Prostate gland (tissue), 2 donors: ENCODE measurements at regions not wholly inside any gene's neighbourhood (a gene's known extent, or its start where the extent isn't known, plus 50 kb on each side); places are given as distances from the start of the nearest gene placed in this dataset.

Source experiments
- DNase-seq: peaks from one replicate; pipeline ENCODE4 v3.0.0-alpha.2; 2019; ENCODE audit warnings: low spot score
- H3K27ac ChIP-seq, 2 donors: fragments of 200-600 bp; sonication (generic); 2 replicates each; pipeline ENCODE4 v1.5.1; 2017 to 2019
- H3K27me3 ChIP-seq: fragments of 200-600 bp; sonication (generic); replicated peaks from 2 replicates; pipeline ENCODE4 v1.5.1; 2019; ENCODE audit not compliant: insufficient read depth
- H3K36me3 ChIP-seq, 2 donors: fragments of 200-600 bp; sonication (generic); 1 replicate in 1 of 2; 2 replicates in 1 of 2; pipeline versions ENCODE4 v1.5.1 to v1.8.1; 2017 to 2019
- H3K4me1 ChIP-seq: fragments of 200-600 bp; sonication (generic); replicated peaks from 2 replicates; pipeline ENCODE4 v1.5.1; 2019
- H3K4me3 ChIP-seq, 2 donors: fragments of 200-600 bp; sonication (generic); 2 replicates each; pipeline ENCODE4 v1.5.1; 2017 to 2019
- H3K9me3 ChIP-seq: fragments of 200-600 bp; sonication (generic); 2 replicates; pipeline ENCODE4 v1.5.1; 2017
- POLR2A ChIP-seq: fragments of 450-650 bp; IDR thresholded peaks from one replicate; pipeline ENCODE4 v1.6.1; 2016; ENCODE audit warnings: antibody characterized with exemption, mild to moderate bottlenecking
- POLR2AphosphoS5 ChIP-seq: sonication (generic); formaldehyde crosslinking; IDR thresholded peaks from one replicate; pipeline ENCODE4 v1.6.1; 2017; ENCODE audit warnings: antibody characterized with exemption
- WGBS: methylation state at CpG from one replicate; pipeline ENCODE4 v1.1.5; 2018; 5-methylcytosine and 5-hydroxymethylcytosine counted together
- intact Hi-C: fragments of 100-400 bp; cut with DNase I; formaldehyde crosslinking; loops from one replicate; pipeline ENCODE4 v1.14.2; 2022
- TF ChIP-seq, protein P1 (sequence below), 4 experiments: fragments of 200-600 bp in 2 of 4; fragments of 450-650 bp in 2 of 4; sonication (generic) in 2 of 4; IDR thresholded peaks; 1 replicate in 3 of 4; 2 replicates in 1 of 4; pipeline ENCODE4 v1.5.1; 2016 to 2019; ENCODE audit warnings: antibody characterized with exemption in 4 of 4, mild to moderate bottlenecking in 2 of 4, moderate library complexity in 2 of 4

- Histone ChIP-seq H3K27me3 (no peaks in the 10 kb centered on the region), H3K4me3 (no peak overlapping the region), H3K27ac (no peak overlapping the region), H3K36me3 (no peaks in the 10 kb centered on the region), H3K4me1 (no peaks in the 10 kb centered on the region), H3K9me3 (no peaks in the 10 kb centered on the region)
- TF ChIP-seq POLR2AphosphoS5 (no peak), POLR2A (no peak)
- TF ChIP-seq, protein P1, sequence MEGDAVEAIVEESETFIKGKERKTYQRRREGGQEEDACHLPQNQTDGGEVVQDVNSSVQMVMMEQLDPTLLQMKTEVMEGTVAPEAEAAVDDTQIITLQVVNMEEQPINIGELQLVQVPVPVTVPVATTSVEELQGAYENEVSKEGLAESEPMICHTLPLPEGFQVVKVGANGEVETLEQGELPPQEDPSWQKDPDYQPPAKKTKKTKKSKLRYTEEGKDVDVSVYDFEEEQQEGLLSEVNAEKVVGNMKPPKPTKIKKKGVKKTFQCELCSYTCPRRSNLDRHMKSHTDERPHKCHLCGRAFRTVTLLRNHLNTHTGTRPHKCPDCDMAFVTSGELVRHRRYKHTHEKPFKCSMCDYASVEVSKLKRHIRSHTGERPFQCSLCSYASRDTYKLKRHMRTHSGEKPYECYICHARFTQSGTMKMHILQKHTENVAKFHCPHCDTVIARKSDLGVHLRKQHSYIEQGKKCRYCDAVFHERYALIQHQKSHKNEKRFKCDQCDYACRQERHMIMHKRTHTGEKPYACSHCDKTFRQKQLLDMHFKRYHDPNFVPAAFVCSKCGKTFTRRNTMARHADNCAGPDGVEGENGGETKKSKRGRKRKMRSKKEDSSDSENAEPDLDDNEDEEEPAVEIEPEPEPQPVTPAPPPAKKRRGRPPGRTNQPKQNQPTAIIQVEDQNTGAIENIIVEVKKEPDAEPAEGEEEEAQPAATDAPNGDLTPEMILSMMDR (IDR thresholded peaks at IDR 0.05) = no peak
- DNase-seq = no peak
- WGBS = 61% methylated on average over 6 of the region's 6 CpGs
- intact Hi-C loops = loop anchor here (10.0 kb wide), 1 partner anchor 411 kb away; no protein-coding TSS in a partner anchor
These were observed 151.3 kb upstream of the BMPER start for GRCh38 chr7:33753881-33754525.

- no peak overlapping the region for H3K27ac ChIP-seq
- WGBS = 51% methylated on average over 15 of the region's 15 CpGs
- no peaks in the 10 kb centered on the region for H3K4me1 ChIP-seq
- DNase-seq = no peak
- TF ChIP-seq, protein P1 (IDR thresholded peaks at IDR 0.05) = no peak
- no peak for TF ChIP-seq POLR2AphosphoS5
- H3K36me3 ChIP-seq = no peaks in the 10 kb centered on the region
- H3K4me3 ChIP-seq = no peak overlapping the region
- no peaks in the 10 kb centered on the region for H3K27me3 ChIP-seq
- no peaks in the 10 kb centered on the region for H3K9me3 ChIP-seq
- intact Hi-C loops = loop anchor here (10.0 kb wide), 1 partner anchor 410 kb away; no protein-coding TSS in a partner anchor
These were observed 150.1 kb upstream of the BMPER start for GRCh38 chr7:33754933-33755928.

DNA sequence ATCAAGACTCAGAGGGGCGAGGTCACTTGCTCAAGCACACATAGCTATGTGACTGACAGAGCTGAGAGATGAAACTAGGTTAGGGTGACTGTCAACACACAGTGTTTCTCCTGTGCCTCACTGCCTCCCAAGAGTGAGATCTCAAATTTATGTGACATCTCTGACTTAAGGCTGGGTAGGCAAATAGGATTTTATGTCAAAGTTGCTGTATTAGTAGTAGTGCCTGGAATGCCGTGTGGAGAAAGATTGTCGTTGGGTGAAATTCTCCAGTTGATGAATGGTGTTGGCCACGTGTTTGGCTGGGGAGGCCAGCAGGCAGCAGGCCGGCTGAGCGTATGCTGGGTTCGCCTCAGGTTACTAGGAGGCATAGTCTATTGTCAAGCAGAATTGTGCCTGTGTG lies 148.3 kb upstream of the BMPER start:
- intact Hi-C loops = loop anchor here (2.0 to 10.0 kb wide), 2 partner anchors 138 to 408 kb away; no protein-coding TSS in a partner anchor
- H3K9me3 ChIP-seq = no peaks in the 10 kb centered on the region
- TF ChIP-seq, protein P1 (IDR thresholded peaks at IDR 0.05) = no peak
- no peak for TF ChIP-seq POLR2AphosphoS5
- TF ChIP-seq POLR2A = no peak
- WGBS = 95% methylated on average over 7 of the region's 7 CpGs
- no peak overlapping the region for H3K27ac ChIP-seq
- H3K36me3 ChIP-seq = no peaks in the 10 kb centered on the region
- H3K27me3 ChIP-seq = no peaks in the 10 kb centered on the region
- no peaks in the 10 kb centered on the region for H3K4me1 ChIP-seq
- no peak overlapping the region for H3K4me3 ChIP-seq
- no peak for DNase-seq

GRCh38 chr7:33757563-33758165 lies 147.7 kb upstream of the BMPER start:
- intact Hi-C loops = loop anchor here (2.0 to 10.0 kb wide), 2 partner anchors 137 to 407 kb away; no protein-coding TSS in a partner anchor
- H3K4me3 ChIP-seq = no peak overlapping the region
- TF ChIP-seq, protein P1 (IDR thresholded peaks at IDR 0.05) = peak in 3 of 4 experiments; percentile 63 to 90 (median 63)
- TF ChIP-seq POLR2A = no peak
- H3K4me1 ChIP-seq = no peaks in the 10 kb centered on the region
- H3K36me3 ChIP-seq = no peaks in the 10 kb centered on the region
- H3K27ac ChIP-seq = no peak overlapping the region
- WGBS = 32% methylated on average over 4 of the region's 4 CpGs
- peak; percentile 25 for DNase-seq
- H3K27me3 ChIP-seq = no peaks in the 10 kb centered on the region
- no peaks in the 10 kb centered on the region for H3K9me3 ChIP-seq
